ENCODE measurements at regions not wholly inside any gene's neighbourhood (a gene's known extent, or its start where the extent isn't known, plus 50 kb on each side); places are given as distances from the start of the nearest gene placed in this dataset.

- DNase-seq (ENCODE audit: extremely low read depth in 1 of 11, low read depth in 9 of 11, low spot score in 4 of 11) = no peak
Measured at GRCh38 chr20:40592941-40593340, 96.1 kb downstream of the MAFB start.

GRCh38 chr20:40591536-40591935 is 97.5 kb downstream of the MAFB start:
- no peak for DNase-seq (ENCODE audit: extremely low read depth in 1 of 11, low read depth in 9 of 11, low spot score in 4 of 11)

GRCh38 chr20:40591119-40591518 is 97.9 kb downstream of the MAFB start:
- DNase-seq (ENCODE audit: extremely low read depth in 1 of 11, low read depth in 9 of 11, low spot score in 4 of 11) = no peak

DNA sequence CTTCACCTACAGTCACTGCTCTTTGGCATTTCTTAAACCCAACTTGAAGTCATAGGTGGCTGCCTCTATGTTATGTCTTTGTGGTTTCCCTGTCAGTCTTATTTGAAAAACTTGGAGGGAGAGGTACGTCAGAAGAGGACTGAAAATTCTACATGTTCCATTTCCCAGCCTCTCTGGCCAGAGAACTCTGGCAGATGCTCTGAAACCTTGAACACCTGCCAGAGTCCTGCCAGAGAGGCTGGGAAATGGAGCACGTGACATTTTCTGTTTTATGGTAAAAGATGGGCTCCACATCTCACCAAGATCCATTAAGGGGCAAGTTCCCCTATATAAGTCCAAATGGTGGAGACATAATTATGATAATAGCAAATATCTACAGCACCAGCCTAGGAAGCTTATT is 99.5 kb downstream of the MAFB start:
- no peak for DNase-seq (ENCODE audit: extremely low read depth in 1 of 11, low read depth in 9 of 11, low spot score in 4 of 11)

DNA sequence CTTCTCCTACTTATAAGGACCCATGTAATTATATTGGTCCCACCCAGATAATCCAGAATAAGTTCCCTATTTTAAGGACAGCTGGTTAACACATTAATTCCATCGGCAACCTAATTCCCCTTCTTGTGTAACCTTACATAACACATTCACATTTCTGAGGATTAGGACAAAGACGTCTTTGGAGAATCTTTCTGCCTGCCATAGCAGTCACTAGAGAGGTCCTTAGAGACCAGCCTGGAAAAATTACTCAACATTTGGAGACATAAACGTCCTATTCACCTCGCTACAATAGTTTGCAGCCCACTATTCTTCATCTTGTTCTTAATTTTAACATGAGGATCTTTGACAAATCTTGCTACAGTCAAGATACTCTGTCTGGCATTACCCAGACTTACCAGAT is 100.1 kb downstream of the MAFB start:
- no peak for DNase-seq (ENCODE audit: extremely low read depth in 1 of 11, low read depth in 9 of 11, low spot score in 4 of 11)

- no peak for DNase-seq (ENCODE audit: extremely low read depth in 1 of 11, low read depth in 9 of 11, low spot score in 4 of 11)
Measured at GRCh38 chr20:40587038-40587437, 102.0 kb downstream of the MAFB start.

- peak in 2 of 11 donors; percentile 23 to 46 for DNase-seq (ENCODE audit: extremely low read depth in 1 of 11, low read depth in 9 of 11, low spot score in 4 of 11)
Measured at GRCh38 chr20:40584130-40584809, 104.8 kb downstream of the MAFB start.

DNA sequence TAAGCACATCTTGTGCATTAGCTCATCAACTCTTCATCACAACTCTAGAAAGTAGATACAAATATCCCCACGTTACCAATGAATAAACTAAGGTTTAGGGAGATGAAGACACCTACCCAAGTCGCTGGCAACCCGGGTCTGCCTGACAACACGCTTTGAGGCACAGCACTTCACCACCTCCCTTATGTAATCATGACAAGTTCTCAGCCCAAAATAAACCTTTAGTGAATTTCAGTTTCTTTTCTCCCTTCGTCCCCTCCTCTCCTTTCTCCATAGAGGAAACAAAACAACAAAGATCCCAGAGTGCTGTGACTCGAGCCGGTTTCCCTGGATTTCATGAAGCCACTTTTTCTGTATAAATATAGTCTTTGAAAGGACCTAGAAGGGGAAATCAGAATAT is 105.4 kb downstream of the MAFB start:
- DNase-seq (ENCODE audit: extremely low read depth in 1 of 11, low read depth in 9 of 11, low spot score in 4 of 11) = no peak

GRCh38 chr20:40583205-40583604 is 105.8 kb downstream of the MAFB start:
- no peak for DNase-seq (ENCODE audit: extremely low read depth in 1 of 11, low read depth in 9 of 11, low spot score in 4 of 11)

GRCh38 chr20:40582531-40582930 is 106.5 kb downstream of the MAFB start:
- DNase-seq (ENCODE audit: extremely low read depth in 1 of 11, low read depth in 9 of 11, low spot score in 4 of 11) = no peak

DNA sequence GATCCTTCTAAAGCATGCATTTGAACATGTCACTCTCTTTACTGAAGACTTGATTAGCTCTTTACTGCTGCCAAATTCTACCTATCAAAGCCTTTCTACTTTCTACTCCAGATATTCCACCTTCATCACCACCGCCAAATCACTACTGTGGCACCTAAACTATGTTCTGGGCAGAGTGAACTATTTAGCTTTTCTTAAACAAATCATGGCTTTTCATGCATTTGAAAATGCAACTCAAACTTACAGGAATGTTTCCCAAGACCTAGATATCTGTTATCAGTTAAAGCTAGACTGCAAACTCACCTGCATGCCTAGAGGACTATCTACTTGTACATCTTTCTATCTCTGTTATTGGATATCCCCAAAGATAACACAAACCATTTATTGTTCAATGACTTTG is 109.3 kb downstream of the MAFB start:
- DNase-seq (ENCODE audit: extremely low read depth in 1 of 11, low read depth in 9 of 11, low spot score in 4 of 11) = no peak

GRCh38 chr20:40578961-40579360 is 110.1 kb downstream of the MAFB start:
- DNase-seq (ENCODE audit: extremely low read depth in 1 of 11, low read depth in 9 of 11, low spot score in 4 of 11) = no peak

GRCh38 chr20:40575851-40576250 is 113.2 kb downstream of the MAFB start:
- DNase-seq (ENCODE audit: extremely low read depth in 1 of 11, low read depth in 9 of 11, low spot score in 4 of 11) = no peak

- DNase-seq (ENCODE audit: extremely low read depth in 1 of 11, low read depth in 9 of 11, low spot score in 4 of 11) = no peak
Measured at GRCh38 chr20:40572251-40572650, 116.8 kb downstream of the MAFB start.

DNA sequence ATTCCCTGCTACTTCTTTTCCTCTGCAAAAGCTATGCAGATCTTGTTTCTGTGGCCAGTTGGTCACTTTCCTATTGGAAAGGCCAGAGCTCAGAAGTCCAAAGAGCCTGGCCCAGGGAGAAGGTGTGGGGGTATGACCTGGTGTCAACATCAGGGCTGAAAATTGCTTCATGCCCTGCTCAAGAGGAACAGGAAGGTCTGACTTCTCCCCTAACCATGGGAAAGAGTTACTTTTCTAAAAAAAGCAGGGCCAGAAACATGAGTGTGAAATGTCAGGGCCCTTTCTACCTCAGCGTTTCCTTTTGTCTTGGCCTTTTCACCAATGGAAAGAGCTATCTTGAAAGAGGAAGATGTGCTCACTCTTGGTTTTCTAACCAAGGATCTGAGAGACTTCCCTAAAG is 117.4 kb downstream of the MAFB start:
- DNase-seq (ENCODE audit: extremely low read depth in 1 of 11, low read depth in 9 of 11, low spot score in 4 of 11) = no peak

DNA sequence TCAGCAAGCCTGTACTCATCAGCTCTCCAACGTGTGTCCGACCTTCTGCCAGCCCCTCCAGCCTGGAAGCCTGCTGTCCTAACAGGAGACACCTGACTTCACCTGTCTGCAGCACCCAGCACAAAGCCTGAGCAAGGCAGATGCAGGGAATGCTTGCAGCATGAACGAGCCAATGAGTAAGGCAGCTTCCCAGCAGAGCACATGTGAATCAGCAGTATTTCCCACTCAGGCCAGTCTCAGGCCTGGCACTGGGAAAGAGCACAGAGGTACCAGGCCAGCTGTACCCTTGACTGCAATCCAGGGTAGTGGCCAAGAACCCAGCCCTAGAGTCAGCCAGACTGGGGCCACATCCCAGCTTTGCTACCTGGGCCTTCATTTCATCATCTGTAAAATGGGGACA is 120.8 kb downstream of the MAFB start:
- DNase-seq (ENCODE audit: extremely low read depth in 1 of 11, low read depth in 9 of 11, low spot score in 4 of 11) = no peak

- DNase-seq (ENCODE audit: extremely low read depth in 1 of 11, low read depth in 9 of 11, low spot score in 4 of 11) = no peak
Measured at GRCh38 chr20:40565682-40566040, 123.4 kb downstream of the MAFB start.

DNA sequence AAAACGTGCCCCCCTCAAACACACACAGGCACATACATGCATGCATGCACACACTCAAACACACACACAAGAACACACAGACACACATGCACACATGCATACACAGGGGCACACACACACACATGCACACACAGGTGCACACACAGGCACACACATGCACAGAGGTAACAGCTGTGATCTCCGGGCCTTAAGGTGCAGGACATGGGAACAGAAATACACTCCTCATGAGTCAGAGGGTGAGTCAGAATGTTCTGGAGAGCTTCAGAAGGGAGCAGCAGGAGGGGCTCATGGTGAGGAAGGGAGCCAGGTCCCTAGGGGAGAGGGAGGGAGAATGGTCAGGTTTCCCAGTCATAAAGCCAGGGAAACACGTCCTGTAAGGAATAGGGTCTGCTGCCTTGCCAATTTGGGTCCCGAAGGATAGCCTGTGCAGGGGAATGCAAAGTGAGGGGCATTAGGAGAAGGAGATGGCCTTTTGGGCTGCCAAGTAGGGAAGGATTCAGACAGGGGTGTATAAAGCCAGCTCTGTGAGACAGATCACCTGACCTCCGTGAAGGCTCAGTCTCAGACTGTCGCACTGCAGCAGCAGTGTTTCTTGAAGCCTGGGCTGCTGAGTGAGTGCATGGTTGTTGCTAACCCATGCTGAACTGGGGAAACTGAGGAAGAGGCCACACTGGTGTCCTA is 123.9 kb downstream of the MAFB start:
- no peak for DNase-seq (ENCODE audit: extremely low read depth in 1 of 11, low read depth in 9 of 11, low spot score in 4 of 11)

- peak in 3 of 11 donors; percentile 19 to 40 (median 37) for DNase-seq (ENCODE audit: extremely low read depth in 1 of 11, low read depth in 9 of 11, low spot score in 4 of 11)
Measured at GRCh38 chr20:40563296-40563950, 125.6 kb downstream of the MAFB start.

GRCh38 chr20:40562031-40562430 is 127.0 kb downstream of the MAFB start:
- DNase-seq (ENCODE audit: extremely low read depth in 1 of 11, low read depth in 9 of 11, low spot score in 4 of 11) = no peak

DNA sequence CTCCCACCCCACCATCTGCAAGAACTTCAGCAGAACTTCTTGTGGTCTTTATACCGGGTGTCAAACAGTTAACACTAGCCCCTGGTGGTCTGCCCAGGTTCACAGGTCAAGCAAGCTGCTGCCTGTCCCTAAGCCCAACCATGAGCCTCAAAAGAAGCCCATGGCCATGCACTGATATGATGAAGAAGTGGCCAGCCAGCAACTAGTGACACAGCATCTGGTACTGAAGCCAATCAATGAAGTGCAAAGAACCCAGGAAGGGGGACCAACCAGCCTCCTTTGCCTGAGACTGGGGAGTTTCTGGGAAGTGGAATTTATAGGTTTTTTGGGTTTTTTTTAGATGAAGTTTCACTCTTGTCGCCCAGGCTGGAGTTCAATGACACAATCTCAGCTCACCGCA is 127.8 kb downstream of the MAFB start:
- DNase-seq (ENCODE audit: extremely low read depth in 1 of 11, low read depth in 9 of 11, low spot score in 4 of 11) = no peak

All from renal cortex interstitium (tissue), 11 donors.